HL-60 (cell line): ENCODE measurements at regions not wholly inside any gene's neighbourhood (a gene's known extent, or its start where the extent isn't known, plus 50 kb on each side); places are given as distances from the start of the nearest gene placed in this dataset.

ENCODE experiments used
- DNase-seq, 2 experiments: peaks; one replicate each; pipeline ENCODE4 v3.0.0-alpha.2; 2010 to 2020; ENCODE audit warnings: low read depth in 1 of 2, low spot score in 1 of 2
- H3K27ac ChIP-seq: fragments of 250-450 bp; sonication (Bioruptor Pico); replicated peaks from 2 replicates; pipeline ENCODE4 v1.5.1; 2020; ENCODE audit warnings: mild to moderate bottlenecking, moderate library complexity
- H3K27me3 ChIP-seq: fragments of 250-450 bp; sonication (Bioruptor Pico); 2 replicates; pipeline ENCODE4 v1.5.1; 2021; ENCODE audit warnings: mild to moderate bottlenecking, moderate library complexity; ENCODE audit not compliant: insufficient read depth, poor library complexity, severe bottlenecking
- H3K4me3 ChIP-seq: replicated peaks from 2 replicates; pipeline ENCODE4 v1.5.1; 2011; ENCODE audit warnings: mild to moderate bottlenecking, control low read depth, low read length; ENCODE audit not compliant: insufficient read depth
- CTCF ChIP-seq: IDR thresholded peaks from one replicate; pipeline ENCODE4 v1.5.1; 2011; ENCODE audit warnings: low read length, control low read depth, inconsistent platforms; ENCODE audit not compliant: insufficient read depth
- GABPA ChIP-seq: IDR thresholded peaks from 2 replicates; pipeline ENCODE4 v1.6.1; 2012; ENCODE audit warnings: low read depth
- POLR2AphosphoS5 ChIP-seq: IDR thresholded peaks from 2 replicates; pipeline ENCODE4 v1.6.1; 2012; ENCODE audit warnings: low read depth
- REST ChIP-seq: IDR thresholded peaks from 2 replicates; pipeline ENCODE4 v1.6.1; 2012; ENCODE audit warnings: low read depth; ENCODE audit not compliant: insufficient replicate concordance
- SPI1 ChIP-seq: IDR thresholded peaks from 2 replicates; pipeline ENCODE4 v1.6.1; 2012; ENCODE audit warnings: low read depth, mild to moderate bottlenecking, borderline replicate concordance

- Histone ChIP-seq H3K27me3 (peaks cover 13% of the 10 kb centered on the region), H3K4me3 (no peak overlapping the region), H3K27ac (no peak overlapping the region)
- no peak for DNase-seq
- TF ChIP-seq SPI1 (no peak), REST (no peak), POLR2AphosphoS5 (no peak), CTCF (no peak), GABPA (no peak)
Observed at GRCh38 chr17:45689451-45689850, 94.7 kb upstream of the CRHR1 start.

GRCh38 chr17:45690625-45691275 lies 93.4 kb upstream of the CRHR1 start:
- Histone ChIP-seq H3K4me3 (no peak overlapping the region), H3K27me3 (peaks cover 13% of the 10 kb centered on the region), H3K27ac (no peak overlapping the region)
- TF ChIP-seq GABPA (no peak), SPI1 (no peak)
- no peak for DNase-seq

- peaks cover 13% of the 10 kb centered on the region for H3K27me3 ChIP-seq
- no peak overlapping the region for H3K4me3 ChIP-seq
- H3K27ac ChIP-seq, result no peak overlapping the region
- TF ChIP-seq GABPA, result no peak
- no peak for TF ChIP-seq CTCF
- TF ChIP-seq REST, result no peak
- no peak for TF ChIP-seq SPI1
- no peak for TF ChIP-seq POLR2AphosphoS5
- DNase-seq, result no peak
Observed at GRCh38 chr17:45692661-45693060, 91.5 kb upstream of the CRHR1 start.

- no peak for DNase-seq
- H3K27ac ChIP-seq, result no peak overlapping the region
- no peak overlapping the region for H3K4me3 ChIP-seq
- H3K27me3 ChIP-seq, result peaks cover 13% of the 10 kb centered on the region
- TF ChIP-seq GABPA, result no peak
- no peak for TF ChIP-seq SPI1
- no peak for TF ChIP-seq POLR2AphosphoS5
- TF ChIP-seq REST, result no peak
- TF ChIP-seq CTCF, result no peak
Observed at GRCh38 chr17:45693792-45694191, 90.3 kb upstream of the CRHR1 start.
